HS-27A (cell line): ENCODE measurements at regions not wholly inside any gene's neighbourhood (a gene's known extent, or its start where the extent isn't known, plus 50 kb on each side); places are given as distances from the start of the nearest gene placed in this dataset.

Source experiments
- DNase-seq: peaks from one replicate; pipeline ENCODE4 v3.0.0-alpha.2; 2012; ENCODE audit warnings: low read depth, missing footprints

DNA sequence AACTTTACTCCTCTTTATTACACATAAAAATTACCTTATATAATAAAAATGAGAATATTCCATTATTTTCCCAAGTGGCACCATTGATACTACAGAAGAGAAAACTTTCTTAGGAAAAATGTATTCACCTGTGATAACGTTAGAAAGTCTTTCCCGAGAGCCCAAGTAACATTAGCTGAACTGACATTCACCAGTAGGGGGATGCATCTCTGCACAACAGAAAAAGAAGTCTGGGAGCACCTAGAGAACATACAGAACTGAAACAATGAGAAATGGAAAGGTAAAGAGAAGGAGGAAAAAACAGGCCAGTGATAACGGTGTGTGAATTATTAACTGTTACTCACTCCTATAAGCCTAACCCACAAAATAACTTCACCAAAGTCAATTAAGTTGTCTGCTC is 423.3 kb downstream of the CENPC start:
- DNase-seq: no peak

GRCh38 chr4:67120369-67120768 is 424.9 kb downstream of the CENPC start:
- DNase-seq: no peak

DNA sequence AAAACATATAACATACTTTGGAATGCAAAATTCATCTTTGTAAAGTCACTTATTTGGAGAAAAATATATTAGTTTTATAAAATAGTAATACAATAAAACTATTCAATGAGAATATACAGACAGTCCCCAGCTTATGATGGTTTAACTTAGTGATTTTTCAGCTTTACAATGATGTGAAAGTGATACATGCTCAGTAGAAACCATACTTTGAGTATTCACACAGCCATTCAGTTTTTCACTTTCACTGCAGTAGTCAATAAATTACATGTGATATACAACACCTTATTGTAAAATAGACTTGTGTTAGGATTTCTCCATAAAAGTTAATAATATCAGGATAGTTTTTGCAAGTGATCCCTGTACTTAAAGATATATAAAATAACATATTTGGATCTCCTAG is 436.0 kb downstream of the CENPC start:
- no peak for DNase-seq

- DNase-seq: no peak
These were observed 438.3 kb downstream of the CENPC start for GRCh38 chr4:67106861-67107460.

- DNase-seq: no peak
These were observed 441.2 kb downstream of the CENPC start for GRCh38 chr4:67104145-67104544.

DNA sequence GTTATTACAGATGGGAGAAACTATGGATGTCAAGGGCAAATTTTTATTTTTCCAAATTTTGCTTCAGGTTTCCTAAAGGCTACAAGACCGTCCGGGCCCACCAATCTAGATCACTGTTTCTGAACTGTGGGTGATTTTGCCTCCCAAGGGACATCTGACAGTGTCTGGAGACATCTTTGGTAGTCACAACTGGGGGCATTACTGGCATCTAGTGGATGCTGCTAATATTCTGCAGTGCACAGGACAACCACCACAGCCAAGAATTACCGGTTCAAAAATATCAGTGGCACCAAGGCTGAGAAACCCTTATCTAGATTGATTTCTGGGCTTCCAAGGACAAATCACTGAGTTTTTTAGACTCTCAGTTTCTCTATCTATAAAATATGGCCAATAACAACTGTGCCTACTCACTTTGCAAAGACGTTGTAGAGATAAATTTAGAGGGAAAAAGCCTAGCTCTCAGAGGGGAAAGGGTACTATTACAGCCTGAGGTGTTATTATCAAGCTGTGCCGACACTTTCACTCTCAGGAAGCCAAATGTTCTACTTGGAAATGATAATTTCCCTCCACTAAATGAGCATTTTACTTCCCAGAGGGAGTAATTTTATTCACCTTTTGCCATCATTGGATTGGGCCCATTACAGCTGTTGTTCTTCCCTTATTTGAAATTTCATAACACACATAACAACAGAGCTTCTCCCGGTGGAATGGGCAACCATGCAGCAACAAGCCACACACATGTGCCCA is 442.1 kb downstream of the CENPC start:
- no peak for DNase-seq

GRCh38 chr4:67101612-67102011 is 443.7 kb downstream of the CENPC start:
- no peak for DNase-seq

DNA sequence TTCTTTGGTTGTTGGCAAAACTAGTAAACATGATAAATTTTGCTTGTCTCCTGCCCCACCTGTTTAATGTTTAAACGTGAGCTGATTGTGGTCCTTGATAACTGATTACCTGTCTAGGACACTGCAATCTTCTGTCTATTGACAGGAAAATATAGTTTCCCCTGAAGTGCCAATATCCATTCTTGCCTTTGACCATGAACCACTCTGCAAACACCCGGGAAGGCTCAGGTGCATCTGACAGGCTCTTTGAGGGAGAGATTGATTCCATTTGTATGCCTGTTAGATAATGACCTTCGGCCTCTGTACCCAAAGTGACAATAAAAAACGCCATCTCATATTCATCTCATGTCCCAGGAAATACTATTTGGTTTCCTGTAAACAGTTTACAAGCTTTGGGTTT is 453.0 kb downstream of the CENPC start:
- no peak for DNase-seq

DNA sequence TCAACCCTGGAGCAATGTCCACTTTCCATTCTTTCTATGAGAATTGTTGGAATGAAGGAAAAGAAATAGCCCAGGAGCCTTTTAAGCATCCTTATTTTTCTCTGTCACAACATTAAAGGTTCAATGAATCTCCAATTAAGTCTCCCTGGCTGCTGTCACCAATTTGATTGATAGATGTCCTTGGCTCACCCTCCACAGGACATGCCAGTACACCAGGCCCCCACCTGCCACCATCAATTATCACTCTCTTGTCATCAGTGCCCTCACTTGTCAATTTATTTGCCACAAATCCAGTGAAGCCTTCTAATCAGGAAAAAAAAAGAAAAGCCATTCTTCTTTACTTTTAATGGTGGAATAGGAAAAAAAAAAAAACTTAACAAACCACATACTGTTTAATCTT is 453.6 kb downstream of the CENPC start:
- no peak for DNase-seq

GRCh38 chr4:67087897-67088296 is 457.4 kb downstream of the CENPC start:
- no peak for DNase-seq

GRCh38 chr4:67084783-67085182 is 460.5 kb downstream of the CENPC start:
- no peak for DNase-seq

DNA sequence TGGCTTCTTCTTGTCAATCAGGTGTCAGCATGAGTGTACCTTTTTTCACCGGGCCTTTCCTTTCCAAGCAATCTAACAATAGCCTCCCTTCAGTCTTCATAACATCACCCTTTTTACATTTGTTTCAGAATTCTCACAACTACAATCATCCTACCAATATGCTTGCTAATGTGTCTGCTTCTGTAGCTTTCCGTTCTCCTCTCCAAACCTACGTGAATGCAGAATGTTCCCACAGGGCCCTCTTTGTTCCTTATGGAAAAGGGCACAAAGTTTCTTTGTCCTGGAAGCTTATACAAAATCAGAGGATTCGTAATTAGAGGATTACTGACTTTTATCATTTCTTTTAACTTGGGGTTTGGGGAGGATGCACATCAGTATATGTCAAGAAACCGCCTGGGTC is 461.8 kb downstream of the CENPC start:
- no peak for DNase-seq

- DNase-seq: no peak
These were observed 462.6 kb downstream of the CENPC start for GRCh38 chr4:67082746-67083145.

- DNase-seq: no peak
These were observed 465.2 kb downstream of the CENPC start for GRCh38 chr4:67080046-67080557.

GRCh38 chr4:67071641-67072040 is 473.7 kb downstream of the CENPC start:
- DNase-seq: no peak

GRCh38 chr4:67055319-67055718 is 490.0 kb downstream of the CENPC start:
- DNase-seq: no peak

GRCh38 chr4:67054896-67055295 is 490.4 kb downstream of the CENPC start:
- no peak for DNase-seq

- no peak for DNase-seq
These were observed 492.3 kb downstream of the CENPC start for GRCh38 chr4:67052814-67053675.

- no peak for DNase-seq
These were observed 494.1 kb downstream of the CENPC start for GRCh38 chr4:67051000-67051789.

- no peak for DNase-seq
These were observed 495.9 kb downstream of the CENPC start for GRCh38 chr4:67049446-67049845.

GRCh38 chr4:67048530-67048929 is 496.8 kb downstream of the CENPC start:
- DNase-seq: no peak

DNA sequence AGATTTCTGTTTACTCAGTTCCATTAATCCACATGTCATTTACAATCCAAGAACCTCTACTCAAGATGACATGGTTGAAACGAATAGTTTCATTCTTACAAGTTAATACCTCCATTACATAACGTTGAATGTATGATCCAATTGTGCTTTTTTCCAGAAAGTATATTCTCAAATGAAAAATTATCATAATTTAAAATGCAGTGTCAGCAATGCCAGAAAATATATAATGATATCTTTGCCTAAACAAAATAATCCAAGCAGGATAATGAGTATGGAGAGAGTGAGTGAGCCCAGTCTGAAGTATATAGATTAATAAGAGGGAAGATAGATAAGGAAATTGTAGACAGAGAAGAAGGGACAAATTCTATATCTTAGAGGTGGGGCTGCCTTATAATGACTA is 505.0 kb downstream of the CENPC start:
- DNase-seq: no peak
